ENCODE measurements at regions not wholly inside any gene's neighbourhood (a gene's known extent, or its start where the extent isn't known, plus 50 kb on each side); places are given as distances from the start of the nearest gene placed in this dataset.

DNA sequence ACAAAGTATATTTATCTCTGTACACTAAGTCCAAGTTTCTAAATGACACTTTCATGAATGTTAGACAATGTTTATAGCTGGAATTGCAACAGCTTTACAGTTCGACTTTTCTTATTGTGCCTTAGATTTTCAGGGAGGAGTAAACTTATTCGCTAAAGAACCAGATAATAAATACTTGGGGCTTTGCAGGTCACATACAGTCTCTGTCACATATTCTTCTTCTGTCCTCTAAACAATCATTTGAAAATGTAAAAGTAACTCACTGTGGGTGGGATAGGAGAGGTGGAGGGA lies 132.6 kb downstream of the SPRY1 start:
- TF ChIP-seq POLR2AphosphoS5 (IDR thresholded peaks at IDR 0.05) (no peak), REST (IDR thresholded peaks at IDR 0.05; ENCODE audit: borderline replicate concordance) (no peak), EZH2 (IDR thresholded peaks at IDR 0.05; ENCODE audit: borderline replicate concordance, insufficient read depth, low read length, poor library complexity, severe bottlenecking) (no peak), MXI1 (conservative IDR thresholded peaks at IDR 0.05; ENCODE audit: poor library complexity, severe bottlenecking) (no peak), EP300 (conservative IDR thresholded peaks at IDR 0.05; ENCODE audit: poor library complexity, severe bottlenecking) (no peak), SMC3 (conservative IDR thresholded peaks at IDR 0.05; ENCODE audit: poor library complexity) (no peak), RAD21 (conservative IDR thresholded peaks at IDR 0.05) (no peak)
- TF ChIP-seq, protein P1, sequence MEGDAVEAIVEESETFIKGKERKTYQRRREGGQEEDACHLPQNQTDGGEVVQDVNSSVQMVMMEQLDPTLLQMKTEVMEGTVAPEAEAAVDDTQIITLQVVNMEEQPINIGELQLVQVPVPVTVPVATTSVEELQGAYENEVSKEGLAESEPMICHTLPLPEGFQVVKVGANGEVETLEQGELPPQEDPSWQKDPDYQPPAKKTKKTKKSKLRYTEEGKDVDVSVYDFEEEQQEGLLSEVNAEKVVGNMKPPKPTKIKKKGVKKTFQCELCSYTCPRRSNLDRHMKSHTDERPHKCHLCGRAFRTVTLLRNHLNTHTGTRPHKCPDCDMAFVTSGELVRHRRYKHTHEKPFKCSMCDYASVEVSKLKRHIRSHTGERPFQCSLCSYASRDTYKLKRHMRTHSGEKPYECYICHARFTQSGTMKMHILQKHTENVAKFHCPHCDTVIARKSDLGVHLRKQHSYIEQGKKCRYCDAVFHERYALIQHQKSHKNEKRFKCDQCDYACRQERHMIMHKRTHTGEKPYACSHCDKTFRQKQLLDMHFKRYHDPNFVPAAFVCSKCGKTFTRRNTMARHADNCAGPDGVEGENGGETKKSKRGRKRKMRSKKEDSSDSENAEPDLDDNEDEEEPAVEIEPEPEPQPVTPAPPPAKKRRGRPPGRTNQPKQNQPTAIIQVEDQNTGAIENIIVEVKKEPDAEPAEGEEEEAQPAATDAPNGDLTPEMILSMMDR (IDR thresholded peaks at IDR 0.05; ENCODE audit: poor library complexity, severe bottlenecking) = no peak
- Histone ChIP-seq H3K9ac (ENCODE audit: low read length) (no peak overlapping the region), H3K4me2 (ENCODE audit: low read length) (no peak overlapping the region), H4K20me1 (ENCODE audit: insufficient read depth) (no peaks in the 10 kb centered on the region), H3K79me2 (replicated peaks; ENCODE audit: insufficient read depth, low read length) (no peaks in the 10 kb centered on the region), H3F3A (ENCODE audit: insufficient read depth, low read length, poor library complexity, severe bottlenecking) (no peaks in the 10 kb centered on the region), H3K9me3 (ENCODE audit: low read length) (no peaks in the 10 kb centered on the region), H3K27ac (ENCODE audit: low read length) (no peak overlapping the region), H3K27me3 (ENCODE audit: insufficient read depth, low read depth, low read length) (no peaks in the 10 kb centered on the region), H3K36me3 (ENCODE audit: insufficient read depth, low read length) (no peaks in the 10 kb centered on the region), H3K4me3 (ENCODE audit: low read length) (no peak overlapping the region), H2AFZ (ENCODE audit: low read depth, low read length) (no peak overlapping the region), H3K9me2 (ENCODE audit: insufficient read depth, low read length) (no peaks in the 10 kb centered on the region)

DNA sequence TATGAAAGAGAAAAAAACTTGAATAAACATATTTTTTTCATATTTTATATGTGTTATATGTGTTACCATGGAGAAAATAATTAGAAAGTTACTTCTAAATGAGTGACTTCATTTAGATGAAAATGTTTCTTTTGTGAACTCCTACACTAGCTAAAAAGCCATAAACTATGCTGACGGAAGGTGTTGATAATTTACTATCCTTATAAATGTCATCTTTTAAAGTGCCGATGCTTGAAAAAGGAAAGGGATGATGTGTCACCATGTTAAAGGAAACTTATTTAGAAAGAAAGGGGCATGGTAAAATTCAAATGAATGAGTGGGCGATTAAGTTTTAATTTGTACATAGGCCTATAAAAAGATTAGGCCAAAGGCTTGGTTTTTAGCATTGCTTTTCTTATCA lies 133.8 kb downstream of the SPRY1 start:
- H3K9ac ChIP-seq (ENCODE audit: low read length) = no peak overlapping the region
- no peaks in the 10 kb centered on the region for H3K36me3 ChIP-seq (ENCODE audit: insufficient read depth, low read length)
- H3K4me3 ChIP-seq (ENCODE audit: low read length) = no peak overlapping the region
- no peak overlapping the region for H2AFZ ChIP-seq (ENCODE audit: low read depth, low read length)
- H3F3A ChIP-seq (ENCODE audit: insufficient read depth, low read length, poor library complexity, severe bottlenecking) = no peaks in the 10 kb centered on the region
- no peak for TF ChIP-seq POLR2AphosphoS5 (IDR thresholded peaks at IDR 0.05)
- H3K27me3 ChIP-seq (ENCODE audit: insufficient read depth, low read depth, low read length) = no peaks in the 10 kb centered on the region
- no peaks in the 10 kb centered on the region for H4K20me1 ChIP-seq (ENCODE audit: insufficient read depth)
- no peaks in the 10 kb centered on the region for H3K9me2 ChIP-seq (ENCODE audit: insufficient read depth, low read length)
- no peaks in the 10 kb centered on the region for H3K79me2 ChIP-seq (replicated peaks; ENCODE audit: insufficient read depth, low read length)
- no peaks in the 10 kb centered on the region for H3K9me3 ChIP-seq (ENCODE audit: low read length)
- H3K4me2 ChIP-seq (ENCODE audit: low read length) = no peak overlapping the region
- no peak overlapping the region for H3K27ac ChIP-seq (ENCODE audit: low read length)

- no peaks in the 10 kb centered on the region for H4K20me1 ChIP-seq (ENCODE audit: insufficient read depth)
- H3K9ac ChIP-seq (ENCODE audit: low read length) = no peak overlapping the region
- no peaks in the 10 kb centered on the region for H3F3A ChIP-seq (ENCODE audit: insufficient read depth, low read length, poor library complexity, severe bottlenecking)
- no peak for TF ChIP-seq MXI1 (conservative IDR thresholded peaks at IDR 0.05; ENCODE audit: poor library complexity, severe bottlenecking)
- no peak for TF ChIP-seq POLR2AphosphoS5 (IDR thresholded peaks at IDR 0.05)
- TF ChIP-seq, protein P1 (IDR thresholded peaks at IDR 0.05; ENCODE audit: poor library complexity, severe bottlenecking) = no peak
- no peak for TF ChIP-seq SMC3 (conservative IDR thresholded peaks at IDR 0.05; ENCODE audit: poor library complexity)
- TF ChIP-seq REST (IDR thresholded peaks at IDR 0.05; ENCODE audit: borderline replicate concordance) = no peak
- no peak for TF ChIP-seq EZH2 (IDR thresholded peaks at IDR 0.05; ENCODE audit: borderline replicate concordance, insufficient read depth, low read length, poor library complexity, severe bottlenecking)
- no peak for TF ChIP-seq TAF1 (IDR thresholded peaks at IDR 0.05; ENCODE audit: low read depth)
- TF ChIP-seq RAD21 (conservative IDR thresholded peaks at IDR 0.05) = no peak
- TF ChIP-seq EP300 (conservative IDR thresholded peaks at IDR 0.05; ENCODE audit: poor library complexity, severe bottlenecking) = no peak
- H3K27me3 ChIP-seq (ENCODE audit: insufficient read depth, low read depth, low read length) = no peaks in the 10 kb centered on the region
- H3K9me3 ChIP-seq (ENCODE audit: low read length) = no peaks in the 10 kb centered on the region
- no peak overlapping the region for H3K4me2 ChIP-seq (ENCODE audit: low read length)
- no peaks in the 10 kb centered on the region for H3K79me2 ChIP-seq (replicated peaks; ENCODE audit: insufficient read depth, low read length)
- H3K36me3 ChIP-seq (ENCODE audit: insufficient read depth, low read length) = no peaks in the 10 kb centered on the region
- no peak overlapping the region for H2AFZ ChIP-seq (ENCODE audit: low read depth, low read length)
- H3K9me2 ChIP-seq (ENCODE audit: insufficient read depth, low read length) = no peaks in the 10 kb centered on the region
- H3K4me3 ChIP-seq (ENCODE audit: low read length) = no peak overlapping the region
- H3K27ac ChIP-seq (ENCODE audit: low read length) = no peak overlapping the region
Observed at GRCh38 chr4:123535037-123535748, 138.6 kb downstream of the SPRY1 start.

Data from neural cell (in vitro differentiated cells).